ENCODE measurements at regions not wholly inside any gene's neighbourhood (a gene's known extent, or its start where the extent isn't known, plus 50 kb on each side); places are given as distances from the start of the nearest gene placed in this dataset.

DNA sequence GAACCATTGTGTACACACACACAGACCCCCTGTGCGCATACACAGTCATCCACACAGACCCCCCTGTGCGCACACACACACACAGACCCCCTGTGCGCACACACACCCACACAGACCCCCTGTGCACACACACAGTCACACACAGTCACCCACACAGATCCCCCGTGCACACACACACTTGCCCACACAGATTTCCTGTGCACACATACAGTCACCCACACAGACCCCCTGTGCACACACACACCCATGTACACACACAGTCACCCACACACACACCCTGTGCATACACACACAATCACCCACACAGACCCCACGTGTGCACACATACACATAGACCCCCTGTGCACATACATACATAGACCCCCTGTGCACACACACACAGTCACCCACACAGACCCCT is 106.1 kb downstream of the HSPH1 start:
- TF ChIP-seq CTCF (IDR thresholded peaks at IDR 0.05) = no peak
- TF ChIP-seq POLR2A (IDR thresholded peaks at IDR 0.05) = no peak
